Esophagus squamous epithelium (tissue), 5 donors: ENCODE measurements at regions not wholly inside any gene's neighbourhood (a gene's known extent, or its start where the extent isn't known, plus 50 kb on each side); places are given as distances from the start of the nearest gene placed in this dataset.
"Not testable (repeated sequence)": the region's sequence is repeated elsewhere in the genome, so short reads cannot be mapped to it uniquely, and the experiment has no call there.

Source experiments
- DNase-seq: peaks from one replicate; lab custom pipeline; 2025; lab: John Stamatoyannopoulos, UW
- H3K27ac ChIP-seq, 4 donors: fragments of 200-600 bp; sonication (generic); one replicate each; pipeline ENCODE4 v1.5.1; 2016 to 2019; ENCODE audit warnings: mild to moderate bottlenecking in 1 of 4
- H3K27me3 ChIP-seq, 4 donors: fragments of 200-600 bp; sonication (generic); 1 replicate in 3 of 4; 2 replicates in 1 of 4; pipeline versions ENCODE4 v1.5.1 to v1.6.0; 2017 to 2021; ENCODE audit warnings: antibody characterized with exemption in 1 of 4
- H3K36me3 ChIP-seq, 3 donors: fragments of 200-600 bp; sonication (generic); one replicate each; pipeline ENCODE4 v1.5.1; 2016 to 2019
- H3K4me1 ChIP-seq, 3 donors: fragments of 200-600 bp; sonication (generic); one replicate each; pipeline ENCODE4 v1.5.1; 2017 to 2019
- H3K4me3 ChIP-seq, 4 donors: fragments of 200-600 bp; sonication (generic); 1 replicate in 3 of 4; 2 replicates in 1 of 4; pipeline ENCODE4 v1.5.1; 2016 to 2019; ENCODE audit warnings: mild to moderate bottlenecking in 2 of 4, moderate library complexity in 1 of 4
- H3K9me3 ChIP-seq, 3 donors: fragments of 200-600 bp; sonication (generic); one replicate each; pipeline ENCODE4 v1.5.1; 2016 to 2019
- CTCF ChIP-seq, 6 experiments: fragments of 450-650 bp in 4 of 6; fragments of 200-600 bp in 2 of 6; sonication (generic) in 2 of 6; IDR thresholded peaks; one replicate each; pipeline ENCODE4 v1.5.1; 2016 to 2019; ENCODE audit warnings: antibody characterized with exemption in 6 of 6, mild to moderate bottlenecking in 4 of 6, moderate library complexity in 4 of 6
- POLR2A ChIP-seq, 4 donors: fragments of 450-650 bp; IDR thresholded peaks; one replicate each; pipeline ENCODE4 v1.6.1; 2017; ENCODE audit warnings: antibody characterized with exemption in 4 of 4, mild to moderate bottlenecking in 4 of 4, moderate library complexity in 3 of 4
- WGBS, 2 donors: methylation state at CpG; one replicate each; pipeline ENCODE4 v1.1.5; 2018; 5-methylcytosine and 5-hydroxymethylcytosine counted together
- intact Hi-C: fragments of 100-400 bp; cut with DNase I; formaldehyde crosslinking; loops from one replicate; pipeline ENCODE4 v1.15.0; 2022
- donor health status: DM: yes; HTN: yes; CAD: no.

GRCh38 chr16:62261760-62262159 lies 225.5 kb upstream of the CDH8 start:
- H3K9me3 ChIP-seq: no peaks in the 10 kb centered on the region
- DNase-seq: no peak
- no peaks in the 10 kb centered on the region for H3K4me1 ChIP-seq
- H3K4me3 ChIP-seq: no peak overlapping the region
- TF ChIP-seq POLR2A (IDR thresholded peaks at IDR 0.05) (no peak), CTCF (IDR thresholded peaks at IDR 0.05) (no peak)
- H3K27me3 ChIP-seq: no peaks in the 10 kb centered on the region
- H3K36me3 ChIP-seq: no peaks in the 10 kb centered on the region
- 91 to 96% methylated on average over 3 of the region's 3 CpGs for WGBS, 2 donors
- no peak overlapping the region for H3K27ac ChIP-seq
- intact Hi-C loops: no loop called here

GRCh38 chr16:62258931-62259435 lies 222.7 kb upstream of the CDH8 start:
- H3K36me3 ChIP-seq, H3K27me3 ChIP-seq, H3K4me1 ChIP-seq, intact Hi-C loops, H3K27ac ChIP-seq, H3K9me3 ChIP-seq, DNase-seq, H3K4me3 ChIP-seq: not testable (repeated sequence)
- 83 to 84% methylated on average over 2 of the region's 2 CpGs for WGBS, 2 donors

GRCh38 chr16:62256406-62256805 lies 220.2 kb upstream of the CDH8 start:
- H3K27me3 ChIP-seq: no peaks in the 10 kb centered on the region
- H3K4me3 ChIP-seq: no peak overlapping the region
- 25 to 41% methylated on average over 2 of the region's 2 CpGs for WGBS, 2 donors
- no peak for TF ChIP-seq POLR2A (IDR thresholded peaks at IDR 0.05)
- peak in 2 of 6 experiments; percentile 27 to 30 for TF ChIP-seq CTCF (IDR thresholded peaks at IDR 0.05)
- H3K27ac ChIP-seq: no peak overlapping the region
- H3K36me3 ChIP-seq: no peaks in the 10 kb centered on the region
- no peak for DNase-seq
- H3K4me1 ChIP-seq: no peaks in the 10 kb centered on the region
- intact Hi-C loops: no loop called here
- no peaks in the 10 kb centered on the region for H3K9me3 ChIP-seq

- Histone ChIP-seq H3K9me3 (no peaks in the 10 kb centered on the region), H3K27me3 (no peaks in the 10 kb centered on the region), H3K4me3 (no peak overlapping the region), H3K27ac (no peak overlapping the region), H3K36me3 (no peaks in the 10 kb centered on the region), H3K4me1 (no peaks in the 10 kb centered on the region)
- no peak for DNase-seq
- intact Hi-C loops: no loop called here
- no peak for TF ChIP-seq POLR2A (IDR thresholded peaks at IDR 0.05)
- TF ChIP-seq CTCF (IDR thresholded peaks at IDR 0.05): no peak
These were observed 218.6 kb upstream of the CDH8 start for GRCh38 chr16:62254847-62255246.

- H3K27me3 ChIP-seq: no peaks in the 10 kb centered on the region
- WGBS, 2 donors: 41 to 51% methylated on average over 5 of the region's 5 CpGs
- TF ChIP-seq CTCF (IDR thresholded peaks at IDR 0.05) (no peak), POLR2A (IDR thresholded peaks at IDR 0.05) (no peak)
- H3K36me3 ChIP-seq: no peaks in the 10 kb centered on the region
- H3K4me1 ChIP-seq: no peaks in the 10 kb centered on the region
- DNase-seq: no peak
- intact Hi-C loops: no loop called here
- H3K27ac ChIP-seq: no peak overlapping the region
- no peak overlapping the region for H3K4me3 ChIP-seq
- H3K9me3 ChIP-seq: no peaks in the 10 kb centered on the region
These were observed 218.1 kb upstream of the CDH8 start for GRCh38 chr16:62254372-62254771.

- no peak for DNase-seq
- H3K36me3 ChIP-seq: no peaks in the 10 kb centered on the region
- TF ChIP-seq POLR2A (IDR thresholded peaks at IDR 0.05): no peak
- TF ChIP-seq CTCF (IDR thresholded peaks at IDR 0.05): no peak
- 49 to 56% methylated on average over 3 of the region's 3 CpGs for WGBS, 2 donors
- H3K27ac ChIP-seq: no peak overlapping the region
- H3K9me3 ChIP-seq: no peaks in the 10 kb centered on the region
- no peaks in the 10 kb centered on the region for H3K4me1 ChIP-seq
- no peaks in the 10 kb centered on the region for H3K27me3 ChIP-seq
- intact Hi-C loops: no loop called here
- no peak overlapping the region for H3K4me3 ChIP-seq
These were observed 217.7 kb upstream of the CDH8 start for GRCh38 chr16:62253966-62254365.
